Transverse colon (tissue), 4 donors: ENCODE measurements at regions not wholly inside any gene's neighbourhood (a gene's known extent, or its start where the extent isn't known, plus 50 kb on each side); places are given as distances from the start of the nearest gene placed in this dataset.

ENCODE experiments used
- DNase-seq: peaks from one replicate; pipeline ENCODE4 v3.0.0-alpha.2; 2019
- H3K27ac ChIP-seq, 4 donors: fragments of 200-600 bp; sonication (generic); 2 replicates each; pipeline ENCODE4 v1.5.1; 2016 to 2018; ENCODE audit warnings: inconsistent platforms in 4 of 4
- H3K27me3 ChIP-seq: fragments of 200-600 bp; sonication (generic); 2 replicates; pipeline ENCODE4 v1.5.1; 2017; ENCODE audit warnings: inconsistent platforms
- H3K36me3 ChIP-seq, 4 donors: fragments of 200-600 bp; sonication (generic); 2 replicates each; pipeline ENCODE4 v1.5.1; 2017 to 2019; ENCODE audit warnings: inconsistent platforms in 4 of 4
- H3K4me1 ChIP-seq, 4 donors: fragments of 200-600 bp; sonication (generic); 2 replicates each; pipeline ENCODE4 v1.5.1; 2017 to 2020; ENCODE audit warnings: inconsistent platforms in 4 of 4
- H3K4me3 ChIP-seq, 4 donors: fragments of 200-600 bp; sonication (generic); 1 replicate in 1 of 4; 2 replicates in 3 of 4; pipeline versions ENCODE4 v1.5.1 to v1.6.1; 2017 to 2019; ENCODE audit warnings: inconsistent platforms in 4 of 4
- H3K9me3 ChIP-seq, 2 donors: fragments of 200-600 bp; sonication (generic); 2 replicates each; pipeline ENCODE4 v1.5.1; 2017 to 2019; ENCODE audit warnings: inconsistent platforms in 2 of 2
- EP300 ChIP-seq: sonication (generic); formaldehyde crosslinking; IDR thresholded peaks from one replicate; pipeline ENCODE4 v1.6.1; 2017; ENCODE audit warnings: antibody characterized with exemption, low read depth
- POLR2A ChIP-seq: fragments of 450-650 bp; IDR thresholded peaks from one replicate; pipeline ENCODE4 v1.6.1; 2016; ENCODE audit warnings: antibody characterized with exemption, mild to moderate bottlenecking, moderate library complexity
- POLR2AphosphoS5 ChIP-seq, 3 donors: sonication (generic); formaldehyde crosslinking; IDR thresholded peaks; one replicate each; pipeline ENCODE4 v1.6.1; 2016; ENCODE audit warnings: antibody characterized with exemption in 3 of 3
- WGBS, 2 donors: methylation state at CpG; one replicate each; pipeline ENCODE4 v1.1.5; 2018; ENCODE audit warnings: low coverage in 1 of 2; 5-methylcytosine and 5-hydroxymethylcytosine counted together
- in situ Hi-C, 4 donors: fragments of 200-750 bp; cut with MboI; loops; one replicate each; pipeline versions ENCODE4 v1.15.0 to v1.15.1; 2017; ENCODE audit warnings: low sequenced_read_pairs in 3 of 4, low pct_ligation_motif_present in 1 of 4, low pct_unique_long_range_greater_than_20kb in 1 of 4
- intact Hi-C: fragments of 100-400 bp; cut with DNase I; formaldehyde crosslinking; loops from one replicate; pipeline ENCODE4 v1.15.1; 2023; ENCODE audit warnings: low total_unique reads
- TF ChIP-seq, protein P1 (sequence below), 5 experiments: fragments of 200-600 bp in 3 of 5; fragments of 450-650 bp in 2 of 5; sonication (generic) in 3 of 5; IDR thresholded peaks; 1 replicate in 2 of 5; 2 replicates in 3 of 5; pipeline ENCODE4 v1.5.1; 2016 to 2017; ENCODE audit warnings: antibody characterized with exemption in 5 of 5, inconsistent platforms in 3 of 5, mild to moderate bottlenecking in 2 of 5, moderate library complexity in 1 of 5

DNA sequence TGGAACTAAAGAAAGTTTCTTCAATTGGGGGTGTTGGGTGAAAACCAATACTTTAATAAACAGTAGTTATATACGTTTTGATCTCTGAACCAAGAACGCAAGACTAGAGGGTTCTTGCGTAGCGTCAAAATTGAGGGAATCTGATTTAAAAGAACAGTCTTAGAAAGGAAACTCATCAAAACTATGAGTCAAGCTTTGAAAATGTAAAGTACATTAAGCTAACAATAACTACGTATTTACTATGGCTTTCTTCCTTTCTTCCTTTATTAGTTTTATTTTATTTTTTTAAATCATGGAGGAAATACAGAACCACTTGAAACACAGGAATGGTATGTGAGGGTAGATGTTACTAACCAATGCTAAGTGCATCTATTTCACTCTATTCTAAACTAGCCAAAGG lies 287.0 kb upstream of the RSPO3 start:
- Histone ChIP-seq H3K9me3 (no peaks in the 10 kb centered on the region), H3K4me1 (no peaks in the 10 kb centered on the region), H3K36me3 (no peaks in the 10 kb centered on the region), H3K27me3 (no peaks in the 10 kb centered on the region), H3K4me3 (no peak overlapping the region), H3K27ac (no peak overlapping the region)
- no peak for TF ChIP-seq POLR2AphosphoS5 (IDR thresholded peaks at IDR 0.05)
- no peak for TF ChIP-seq EP300
- TF ChIP-seq, protein P1, sequence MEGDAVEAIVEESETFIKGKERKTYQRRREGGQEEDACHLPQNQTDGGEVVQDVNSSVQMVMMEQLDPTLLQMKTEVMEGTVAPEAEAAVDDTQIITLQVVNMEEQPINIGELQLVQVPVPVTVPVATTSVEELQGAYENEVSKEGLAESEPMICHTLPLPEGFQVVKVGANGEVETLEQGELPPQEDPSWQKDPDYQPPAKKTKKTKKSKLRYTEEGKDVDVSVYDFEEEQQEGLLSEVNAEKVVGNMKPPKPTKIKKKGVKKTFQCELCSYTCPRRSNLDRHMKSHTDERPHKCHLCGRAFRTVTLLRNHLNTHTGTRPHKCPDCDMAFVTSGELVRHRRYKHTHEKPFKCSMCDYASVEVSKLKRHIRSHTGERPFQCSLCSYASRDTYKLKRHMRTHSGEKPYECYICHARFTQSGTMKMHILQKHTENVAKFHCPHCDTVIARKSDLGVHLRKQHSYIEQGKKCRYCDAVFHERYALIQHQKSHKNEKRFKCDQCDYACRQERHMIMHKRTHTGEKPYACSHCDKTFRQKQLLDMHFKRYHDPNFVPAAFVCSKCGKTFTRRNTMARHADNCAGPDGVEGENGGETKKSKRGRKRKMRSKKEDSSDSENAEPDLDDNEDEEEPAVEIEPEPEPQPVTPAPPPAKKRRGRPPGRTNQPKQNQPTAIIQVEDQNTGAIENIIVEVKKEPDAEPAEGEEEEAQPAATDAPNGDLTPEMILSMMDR (IDR thresholded peaks at IDR 0.05): no peak
- TF ChIP-seq POLR2A: no peak
- DNase-seq: no peak
- in situ Hi-C loops: no loop called here
- WGBS, 2 donors: 66 to 84% methylated on average over 5 of the region's 5 CpGs
- intact Hi-C loops: loop anchor here (2.0 kb wide), 1 partner anchor 45 kb away; no protein-coding TSS in a partner anchor

DNA sequence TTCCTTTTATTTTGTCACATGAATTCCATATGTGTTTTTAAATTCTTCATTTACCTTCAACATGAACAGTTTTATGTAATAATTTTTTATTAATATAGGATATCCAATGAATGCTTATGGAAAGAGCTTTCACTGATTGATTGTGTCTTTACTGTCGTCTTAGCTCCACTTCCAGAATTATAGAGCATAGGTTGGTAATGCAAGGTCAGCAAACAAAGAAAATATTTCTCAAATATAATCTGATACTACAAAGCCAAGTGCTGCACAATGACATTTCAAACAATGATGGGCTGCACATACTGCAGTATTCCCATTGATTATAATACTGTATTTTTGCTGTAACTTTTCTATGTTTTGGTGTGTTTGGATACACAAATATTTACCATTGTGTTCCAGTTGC lies 275.7 kb upstream of the RSPO3 start:
- in situ Hi-C loops: no loop called here
- Histone ChIP-seq H3K27ac (no peak overlapping the region), H3K4me3 (no peak overlapping the region), H3K27me3 (no peaks in the 10 kb centered on the region), H3K9me3 (no peaks in the 10 kb centered on the region), H3K4me1 (no peaks in the 10 kb centered on the region), H3K36me3 (no peaks in the 10 kb centered on the region)
- no peak for DNase-seq
- WGBS, 2 donors: 64% methylated on average over 1 of the region's 1 CpG
- intact Hi-C loops: no loop called here
- TF ChIP-seq POLR2A: no peak
- no peak for TF ChIP-seq EP300
- TF ChIP-seq, protein P1 (IDR thresholded peaks at IDR 0.05): no peak
- no peak for TF ChIP-seq POLR2AphosphoS5 (IDR thresholded peaks at IDR 0.05)

DNA sequence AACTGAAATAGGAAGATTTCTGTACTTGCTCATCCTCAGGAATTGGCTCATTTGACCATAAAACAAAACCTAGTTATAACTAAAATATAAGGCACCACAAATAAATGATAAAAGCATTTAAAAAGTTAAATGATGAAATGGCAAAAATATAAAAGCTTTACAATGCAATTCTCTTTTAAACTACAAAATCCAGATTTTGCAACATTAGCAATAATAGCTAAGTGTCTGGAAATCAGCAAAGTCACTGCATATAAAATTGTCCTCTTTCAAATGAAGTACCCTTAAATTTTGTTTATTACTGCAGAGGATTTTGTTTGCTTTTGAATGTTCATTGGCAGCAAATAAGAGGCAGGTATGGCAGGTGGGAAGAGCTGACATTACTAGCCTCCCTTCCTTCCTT lies 270.4 kb upstream of the RSPO3 start:
- Histone ChIP-seq H3K4me3 (no peak overlapping the region), H3K9me3 (no peaks in the 10 kb centered on the region), H3K4me1 (no peaks in the 10 kb centered on the region), H3K27me3 (no peaks in the 10 kb centered on the region), H3K36me3 (no peaks in the 10 kb centered on the region), H3K27ac (no peak overlapping the region)
- TF ChIP-seq, protein P1 (IDR thresholded peaks at IDR 0.05): no peak
- no peak for TF ChIP-seq POLR2AphosphoS5 (IDR thresholded peaks at IDR 0.05)
- TF ChIP-seq POLR2A: no peak
- no peak for TF ChIP-seq EP300
- no peak for DNase-seq
- intact Hi-C loops (no loop called here), in situ Hi-C loops (no loop called here)

DNA sequence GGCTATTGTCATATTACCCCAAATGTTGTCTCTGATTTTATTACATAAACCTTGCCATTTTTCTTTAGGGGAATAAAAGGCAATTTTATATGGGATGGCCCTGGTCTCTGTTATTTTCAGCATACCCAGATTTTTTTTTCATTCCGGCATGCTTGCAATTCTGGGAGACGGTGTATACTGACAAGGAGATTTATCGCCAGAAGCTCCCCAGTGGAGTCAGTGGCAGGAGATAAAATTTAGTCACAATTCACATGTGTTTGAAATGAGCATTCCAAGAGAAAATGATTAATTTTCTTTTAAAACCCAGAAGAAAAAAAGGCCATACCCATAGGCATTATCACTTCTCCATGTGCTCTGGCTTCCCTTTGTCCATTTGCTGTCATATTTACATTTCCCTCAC lies 250.8 kb upstream of the RSPO3 start:
- H3K4me3 ChIP-seq: no peak overlapping the region
- no peak for DNase-seq

More for the DNA sequence above, 250.8 kb upstream of the RSPO3 start:
- intact Hi-C loops: loop anchor here (10.0 kb wide), 1 partner anchor 63 kb away; no protein-coding TSS in a partner anchor
- Histone ChIP-seq H3K9me3 (no peaks in the 10 kb centered on the region), H3K36me3 (no peaks in the 10 kb centered on the region), H3K27ac (no peak overlapping the region), H3K4me1 (no peaks in the 10 kb centered on the region), H3K27me3 (no peaks in the 10 kb centered on the region)
- no peak for TF ChIP-seq POLR2A
- no peak for TF ChIP-seq EP300
- TF ChIP-seq, protein P1 (IDR thresholded peaks at IDR 0.05): no peak
- TF ChIP-seq POLR2AphosphoS5 (IDR thresholded peaks at IDR 0.05): no peak
- 80 to 91% methylated on average over 3 of the region's 3 CpGs for WGBS, 2 donors
- in situ Hi-C loops: no loop called here
